GM21786 (cell line): ENCODE measurements at regions not wholly inside any gene's neighbourhood (a gene's known extent, or its start where the extent isn't known, plus 50 kb on each side); places are given as distances from the start of the nearest gene placed in this dataset.
"Not testable (repeated sequence)": the region's sequence is repeated elsewhere in the genome, so short reads cannot be mapped to it uniquely, and the experiment has no call there.

ENCODE experiments used
- ATAC-seq: cut with Tn5 transposase; IDR thresholded peaks from one replicate; pipeline ENCODE4 v1.9.1; 2021; ENCODE audit not compliant: unreplicated experiment

DNA sequence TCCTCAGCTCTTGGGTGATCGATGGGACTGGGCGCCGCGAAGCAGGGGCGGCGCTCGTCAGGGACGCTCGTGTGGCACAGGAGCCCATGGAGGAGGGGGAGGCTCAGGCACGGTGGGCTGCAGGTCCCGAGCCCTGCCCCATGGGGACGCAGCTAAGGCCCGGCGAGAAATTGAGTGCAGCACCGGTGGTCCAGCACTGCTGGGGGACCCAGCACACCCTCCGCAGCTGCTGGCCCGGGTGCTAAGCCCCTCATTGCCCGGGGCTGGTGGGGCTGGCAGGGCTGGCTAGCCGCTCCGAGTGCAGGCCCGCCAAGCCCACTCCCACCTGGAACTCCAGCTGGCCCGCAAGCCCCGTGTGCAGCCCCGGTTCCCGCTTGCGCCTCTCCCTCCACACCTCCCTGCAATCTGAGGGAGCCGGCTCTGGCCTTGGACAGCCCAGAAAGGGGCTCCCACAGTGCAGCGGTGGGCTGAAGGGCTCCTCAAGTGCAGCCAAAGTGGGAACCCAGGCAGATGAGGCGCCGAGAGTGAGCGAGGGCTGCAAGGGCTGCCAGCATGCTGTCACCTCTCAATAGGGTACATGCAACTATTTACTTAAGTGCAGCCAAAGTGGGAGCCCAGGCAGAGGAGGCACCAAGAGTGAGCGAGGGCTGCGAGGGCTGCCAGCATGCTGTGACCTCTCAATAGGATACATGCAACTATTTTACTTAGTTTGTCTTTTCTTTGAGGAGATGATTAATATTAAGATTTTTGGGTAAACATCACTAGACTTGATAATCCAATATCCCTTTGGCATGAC is 619.8 kb upstream of the IGFBP7 start:
- not testable (repeated sequence) for ATAC-seq

DNA sequence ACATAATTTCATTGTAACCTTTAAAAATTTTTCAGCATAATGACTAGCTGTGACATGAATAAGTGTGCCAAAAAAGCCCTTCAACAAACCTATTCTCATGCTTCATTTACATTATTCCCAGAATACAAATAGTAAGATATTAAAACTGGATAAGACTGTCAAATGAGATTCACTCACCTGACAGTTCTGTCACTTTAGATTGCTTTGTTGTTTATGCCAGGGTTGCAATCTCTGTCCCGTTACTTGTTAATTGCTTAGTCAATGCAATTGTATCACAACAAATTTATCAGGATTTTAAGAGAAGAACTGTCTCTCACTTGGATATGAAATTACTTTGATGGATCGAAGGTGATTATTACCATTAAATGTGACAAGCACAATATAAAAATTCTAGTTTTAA is 616.0 kb upstream of the IGFBP7 start:
- no peak for ATAC-seq

DNA sequence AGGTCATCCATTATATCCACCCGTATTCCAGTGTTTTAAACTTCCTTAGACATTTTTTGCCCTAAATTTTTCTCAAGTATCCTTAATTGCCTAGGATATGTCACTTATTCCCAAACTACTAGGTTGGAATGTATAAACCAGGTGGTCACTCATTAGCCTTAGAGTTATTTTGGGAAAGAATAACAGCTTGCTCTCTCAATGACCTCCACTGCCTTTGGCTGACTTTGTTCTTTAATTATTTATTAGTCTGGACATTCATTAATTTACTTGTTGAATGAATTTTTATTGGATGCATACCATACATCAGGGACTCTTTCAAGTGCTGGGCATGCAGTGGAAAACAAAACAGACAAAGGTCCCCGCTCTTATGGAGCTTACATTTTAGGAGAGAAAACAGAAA is 609.3 kb upstream of the IGFBP7 start:
- no peak for ATAC-seq

DNA sequence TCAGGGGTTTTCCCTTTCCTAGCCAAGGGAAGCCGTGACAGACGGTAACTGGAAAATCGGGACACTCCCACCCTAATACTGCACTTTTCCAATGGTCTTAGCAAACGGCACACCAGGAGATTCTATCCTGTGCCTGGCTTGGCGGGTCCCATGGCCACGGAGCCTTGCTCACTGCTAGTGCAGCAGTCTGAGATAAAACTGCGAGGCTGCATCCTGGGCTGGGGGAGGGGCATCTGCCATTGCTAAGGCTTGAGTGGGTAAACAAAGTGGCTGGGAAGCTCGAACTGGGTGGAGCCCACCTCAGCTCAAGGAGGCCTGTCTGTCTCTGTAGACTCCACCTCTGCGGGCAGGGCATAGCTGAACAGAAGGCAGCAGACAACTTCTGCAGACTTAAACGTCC is 604.1 kb upstream of the IGFBP7 start:
- ATAC-seq, result not testable (repeated sequence)

DNA sequence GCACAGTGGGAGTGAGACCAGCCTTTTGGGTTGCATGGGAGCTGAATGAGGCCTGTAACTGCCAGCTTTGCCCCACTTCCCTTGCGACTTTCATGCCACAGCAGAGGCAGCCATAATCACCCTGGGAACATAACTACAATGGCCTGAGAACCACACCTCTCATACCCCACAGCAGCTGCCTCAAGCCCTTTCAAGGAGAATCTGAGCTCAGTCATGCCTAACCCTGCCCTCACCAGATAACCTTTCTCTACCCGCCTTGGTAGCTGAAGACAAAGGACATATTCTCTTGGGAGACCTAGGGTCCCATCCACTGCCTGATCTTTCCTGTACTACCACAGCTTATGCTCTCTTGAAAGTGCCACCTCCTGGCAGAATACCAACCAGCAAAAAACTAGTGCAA is 599.9 kb upstream of the IGFBP7 start:
- peak; percentile 83 for ATAC-seq

DNA sequence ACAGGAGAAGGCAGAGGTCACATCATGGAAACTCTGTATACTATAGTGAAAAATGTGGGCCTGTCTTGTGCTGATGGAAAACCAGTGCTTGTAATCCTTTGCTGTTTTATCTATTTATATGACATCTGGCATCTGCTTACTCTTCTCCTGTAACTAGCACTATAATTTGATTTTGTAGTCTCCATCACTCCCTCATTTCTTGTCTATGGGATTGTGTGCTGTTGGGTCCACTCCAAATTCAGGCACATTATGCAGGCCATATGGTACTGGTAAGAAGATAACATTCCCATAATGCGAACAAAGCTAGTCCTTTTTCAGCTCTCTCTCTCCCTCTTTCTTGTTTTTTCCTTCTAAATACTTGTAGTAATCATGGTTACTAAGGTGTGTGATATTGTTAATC is 581.2 kb upstream of the IGFBP7 start:
- ATAC-seq, result no peak

DNA sequence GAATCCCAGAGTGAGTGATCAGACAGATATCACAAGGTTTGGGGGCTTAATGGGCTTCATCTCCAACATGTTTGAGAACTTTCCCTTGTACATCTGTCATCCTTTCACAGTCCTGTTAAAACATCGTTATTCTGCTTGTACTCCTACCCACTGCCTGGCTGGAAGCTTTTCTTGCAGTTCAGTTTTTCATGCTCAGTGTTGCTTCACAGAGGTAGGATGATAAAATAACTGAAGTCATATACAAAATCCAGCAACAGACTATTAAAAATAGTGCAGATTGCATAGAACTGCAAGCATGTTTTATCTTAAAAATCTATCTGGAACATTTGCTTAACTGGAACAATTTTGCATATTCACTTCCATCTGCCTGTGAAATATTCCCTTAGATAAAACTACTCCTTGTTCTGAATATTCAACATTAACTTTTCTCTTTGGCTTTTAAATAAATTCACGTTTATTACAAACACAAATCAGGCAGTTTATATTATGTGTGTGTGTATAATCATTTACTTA is 579.6 kb upstream of the IGFBP7 start:
- ATAC-seq, result no peak

DNA sequence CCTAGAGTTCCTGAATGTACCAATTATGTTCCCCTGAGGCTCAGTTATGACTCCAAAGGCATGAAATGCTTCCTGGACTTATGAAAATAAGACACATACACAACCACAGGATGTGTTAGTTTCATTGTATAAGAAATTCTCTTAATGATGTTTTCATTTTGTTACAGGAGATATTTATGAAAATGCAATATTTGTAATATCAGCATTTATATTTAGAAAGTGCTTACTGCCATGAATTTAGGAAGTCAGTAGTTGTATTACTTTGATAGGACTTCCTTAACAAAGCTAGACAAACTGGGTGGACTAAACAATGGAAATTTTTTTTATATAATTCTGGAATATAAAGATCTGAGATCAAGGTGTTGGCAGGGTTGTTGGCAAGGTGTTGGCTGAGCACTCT is 572.1 kb upstream of the IGFBP7 start:
- ATAC-seq, result no peak

DNA sequence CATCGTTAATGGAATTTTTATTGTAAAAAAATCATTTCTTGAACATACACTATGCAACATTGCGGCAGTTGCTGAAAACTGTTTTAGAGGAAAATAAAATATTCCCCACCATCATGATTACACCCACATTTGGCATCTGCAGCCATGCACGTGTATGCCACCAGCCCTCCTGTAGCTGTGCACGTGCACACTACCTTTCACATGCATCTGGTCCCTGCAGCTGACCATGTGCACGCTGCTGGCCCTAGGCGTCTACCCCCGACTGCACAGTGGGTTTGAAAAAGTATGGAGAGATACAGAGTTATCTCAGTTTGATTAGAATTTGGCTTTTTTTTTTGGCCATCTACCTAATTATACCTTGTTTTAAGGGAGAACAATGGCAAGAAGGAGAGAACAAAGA is 569.8 kb upstream of the IGFBP7 start:
- ATAC-seq, result no peak

DNA sequence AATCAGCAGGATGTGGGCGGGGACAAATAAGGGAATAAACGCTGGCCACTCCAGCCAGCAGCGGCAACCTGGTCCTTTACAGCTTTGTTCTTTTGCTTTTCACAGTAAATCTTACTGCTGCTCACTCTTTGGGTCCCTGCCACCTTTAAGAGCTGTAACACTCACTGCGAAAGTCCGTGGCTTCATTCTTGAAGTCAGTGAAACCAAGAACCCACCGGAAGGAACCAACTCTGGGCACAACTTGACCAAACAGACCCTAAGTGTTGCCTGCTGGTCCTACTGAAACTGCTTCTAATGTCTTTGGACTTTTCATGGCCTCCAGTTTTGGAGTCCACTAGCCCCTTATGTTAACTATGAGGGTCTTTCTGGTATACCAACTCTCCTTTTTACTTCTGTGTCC is 566.2 kb upstream of the IGFBP7 start:
- ATAC-seq, result no peak

DNA sequence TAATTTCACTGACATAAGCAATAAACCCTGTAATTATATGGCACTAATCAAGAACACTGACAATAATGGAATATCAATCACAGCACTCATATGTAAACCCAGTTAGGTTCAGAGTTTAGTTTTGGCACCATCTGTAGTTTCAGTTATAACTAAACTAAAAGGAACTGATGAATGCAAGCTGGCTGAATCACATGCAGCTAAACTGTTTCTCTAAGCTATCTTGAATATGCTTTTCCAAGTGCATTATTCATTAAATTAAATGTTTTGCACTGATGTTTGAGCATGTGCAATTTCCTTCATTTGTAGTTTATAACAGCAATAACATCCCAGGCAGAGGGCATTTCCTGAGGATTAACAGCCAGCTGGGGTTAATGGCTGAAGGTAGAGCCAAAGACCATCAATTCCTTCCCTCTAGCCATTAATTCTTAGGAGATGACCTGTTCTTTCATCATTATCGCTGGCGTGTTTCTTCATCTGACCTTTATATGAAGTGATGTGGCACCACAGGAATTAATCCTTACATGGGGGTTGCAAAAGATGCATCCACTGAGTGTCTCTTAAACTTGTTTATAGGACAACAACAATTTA is 562.8 kb upstream of the IGFBP7 start:
- no peak for ATAC-seq

DNA sequence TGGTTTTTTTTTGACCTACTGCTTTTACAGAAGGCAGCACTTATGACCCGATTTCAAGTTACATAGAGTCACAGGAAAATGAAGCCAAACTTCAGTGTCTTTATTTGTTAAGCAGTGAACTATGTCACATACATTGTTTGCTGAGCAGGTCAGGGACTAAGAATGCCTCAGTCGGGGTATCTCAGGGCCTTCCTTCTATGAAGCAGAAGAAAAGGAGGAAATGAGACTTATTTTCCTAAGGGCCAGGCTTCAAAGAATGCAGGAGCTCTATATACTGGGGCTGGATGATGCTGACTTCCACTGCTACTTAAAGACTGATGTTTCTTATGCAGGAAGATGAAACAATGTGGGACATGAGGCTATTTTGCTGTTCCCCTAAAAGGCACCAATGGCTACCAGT is 558.4 kb upstream of the IGFBP7 start:
- ATAC-seq, result no peak

DNA sequence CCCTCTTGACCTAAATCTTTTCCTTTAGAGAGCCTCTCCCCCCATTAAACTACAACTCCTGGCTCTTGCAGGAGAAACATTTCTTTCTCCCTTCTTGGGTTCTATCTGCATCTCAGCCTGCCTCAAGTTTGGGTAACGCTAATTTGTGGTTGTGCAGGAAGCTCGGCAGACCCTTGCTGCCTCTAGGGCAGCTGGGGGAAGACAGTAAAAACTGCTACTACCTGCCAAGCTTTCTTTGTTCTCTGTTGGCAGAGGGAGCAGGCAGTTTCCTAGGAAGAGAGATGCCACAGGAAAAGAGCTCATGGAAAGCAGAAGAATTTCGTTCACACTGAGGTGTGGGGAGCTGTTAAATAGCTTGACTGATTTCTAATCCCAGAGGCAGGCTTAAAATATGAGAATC is 555.6 kb upstream of the IGFBP7 start:
- ATAC-seq, result no peak

DNA sequence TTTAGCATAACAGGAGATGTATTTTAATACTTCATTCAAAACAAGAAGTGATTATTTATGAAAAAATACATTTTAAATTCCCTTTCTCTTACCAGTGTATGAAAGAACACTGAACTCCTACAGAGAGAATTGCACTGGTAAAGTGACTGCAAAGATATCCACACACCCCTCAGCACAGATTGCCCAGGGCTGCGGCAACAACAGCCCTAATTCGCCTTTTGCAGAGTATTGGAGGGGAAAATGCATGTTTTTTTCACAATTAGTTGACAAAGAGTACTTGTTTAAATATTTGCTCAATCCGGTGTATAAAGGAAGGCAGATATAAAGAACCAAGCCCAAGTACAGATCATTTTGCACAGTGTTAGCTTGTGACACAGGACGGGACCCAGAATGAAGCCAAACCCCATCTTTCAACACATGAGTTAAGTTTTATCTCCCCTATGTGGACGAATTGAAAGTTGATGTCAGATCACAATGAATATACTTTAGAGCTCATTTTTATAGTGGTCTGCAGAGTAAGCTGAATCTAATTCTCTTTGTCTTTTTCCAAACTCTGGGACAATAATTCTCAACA is 551.4 kb upstream of the IGFBP7 start:
- ATAC-seq, result no peak

DNA sequence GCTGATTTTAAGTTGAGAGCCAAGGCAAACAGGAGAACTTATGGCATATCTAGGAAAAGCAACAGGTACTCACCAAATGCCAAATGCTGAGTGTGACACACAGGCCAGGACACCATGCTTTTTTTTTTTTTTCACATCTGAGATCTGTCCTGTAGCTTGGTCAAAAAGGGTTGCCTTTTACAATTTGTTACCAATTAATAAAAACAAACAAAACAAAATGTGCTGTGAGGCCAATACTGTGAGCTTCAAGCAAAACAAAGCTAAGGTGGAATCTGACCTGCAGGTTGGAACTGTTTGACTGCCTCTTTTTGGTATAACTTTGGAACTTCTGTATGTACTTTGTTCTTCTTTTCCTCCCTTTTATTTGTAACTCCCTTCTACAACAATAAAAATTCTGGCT is 548.5 kb upstream of the IGFBP7 start:
- ATAC-seq, result no peak

DNA sequence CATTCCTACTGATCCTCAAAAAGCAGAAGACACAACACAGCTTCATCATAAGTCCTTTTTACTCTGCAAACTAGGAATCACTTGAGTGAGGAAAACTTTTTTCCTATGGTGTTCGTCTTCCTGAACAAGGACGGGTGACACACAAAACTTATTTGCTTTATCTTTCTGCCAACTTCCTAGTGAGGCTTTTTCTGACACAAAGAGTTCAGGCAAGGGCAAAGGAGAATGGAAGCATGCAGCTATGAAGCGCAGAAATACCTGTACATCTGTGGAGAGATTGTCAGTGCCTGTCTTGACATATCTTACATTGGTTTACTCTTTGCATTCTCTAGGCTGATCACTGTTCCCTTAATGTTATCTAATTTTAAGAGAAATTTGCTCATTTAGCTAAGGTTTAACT is 548.0 kb upstream of the IGFBP7 start:
- no peak for ATAC-seq

DNA sequence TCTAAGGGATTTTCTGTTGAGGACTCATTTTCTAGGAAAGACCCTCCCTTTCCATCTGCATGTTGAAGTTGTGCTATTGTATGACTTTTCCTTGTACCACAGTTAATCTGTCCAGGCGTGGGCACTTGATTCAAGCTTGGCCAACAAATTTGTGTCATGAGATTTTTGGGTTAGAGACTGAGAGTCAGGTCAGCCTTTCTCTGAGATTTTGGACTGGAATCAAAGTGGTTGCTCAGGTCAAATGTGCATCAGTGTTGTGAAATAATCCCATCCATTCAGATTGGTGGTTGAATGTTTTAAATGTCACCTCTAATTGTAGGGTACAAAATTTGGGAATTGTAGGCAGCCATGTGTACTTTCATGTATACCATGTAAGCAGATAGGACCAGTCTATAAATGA is 545.2 kb upstream of the IGFBP7 start:
- no peak for ATAC-seq

DNA sequence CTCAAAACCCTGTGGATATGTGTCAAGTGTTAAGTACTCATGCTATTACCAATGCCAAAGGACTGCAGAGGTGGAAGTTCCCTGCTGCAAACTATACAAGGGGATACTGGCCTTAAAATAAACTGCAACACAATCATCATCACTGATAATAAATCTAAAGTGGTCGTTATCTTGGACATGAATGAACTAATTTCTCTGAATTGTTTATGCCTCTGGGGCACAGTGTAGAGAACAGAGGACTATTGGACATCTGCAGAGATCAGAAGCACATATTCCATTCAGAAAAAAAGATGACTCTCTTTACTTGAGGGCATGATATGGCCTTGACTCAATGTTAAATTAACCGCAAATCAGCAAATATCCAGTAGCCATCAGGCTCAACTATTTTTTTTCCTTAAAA is 542.6 kb upstream of the IGFBP7 start:
- ATAC-seq, result no peak

DNA sequence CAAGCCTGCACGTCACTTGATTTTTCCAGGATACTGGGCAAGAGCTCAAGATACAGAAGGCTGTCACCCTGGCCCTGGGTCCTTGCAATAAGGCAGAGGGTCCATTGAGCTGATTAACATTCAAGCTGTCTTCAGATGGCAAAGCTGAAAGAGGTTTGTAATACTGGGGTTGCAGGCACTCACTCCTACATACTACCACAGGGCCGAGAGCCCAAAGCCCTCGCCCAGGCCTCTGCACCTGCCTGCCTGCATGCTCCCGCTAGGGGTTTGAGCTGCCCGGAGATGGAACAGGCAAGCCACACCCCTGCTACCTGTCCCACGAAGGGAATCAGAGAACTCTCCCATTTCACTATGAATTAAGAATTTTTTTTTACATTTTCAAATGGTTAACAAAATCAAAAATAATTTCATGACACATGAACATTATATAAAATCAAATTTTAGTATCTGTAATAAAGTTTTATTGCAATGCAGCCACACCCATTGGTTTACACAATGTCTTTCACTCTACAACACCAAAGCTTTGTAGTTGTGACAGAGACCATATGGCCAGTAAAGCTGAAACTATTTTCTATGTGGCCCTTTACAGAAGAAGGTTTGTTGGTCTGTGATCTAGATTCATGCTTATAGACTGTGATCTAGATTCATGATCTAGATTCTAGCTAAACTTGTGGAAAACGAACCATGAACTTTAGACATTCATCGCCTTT is 530.4 kb upstream of the IGFBP7 start:
- no peak for ATAC-seq

DNA sequence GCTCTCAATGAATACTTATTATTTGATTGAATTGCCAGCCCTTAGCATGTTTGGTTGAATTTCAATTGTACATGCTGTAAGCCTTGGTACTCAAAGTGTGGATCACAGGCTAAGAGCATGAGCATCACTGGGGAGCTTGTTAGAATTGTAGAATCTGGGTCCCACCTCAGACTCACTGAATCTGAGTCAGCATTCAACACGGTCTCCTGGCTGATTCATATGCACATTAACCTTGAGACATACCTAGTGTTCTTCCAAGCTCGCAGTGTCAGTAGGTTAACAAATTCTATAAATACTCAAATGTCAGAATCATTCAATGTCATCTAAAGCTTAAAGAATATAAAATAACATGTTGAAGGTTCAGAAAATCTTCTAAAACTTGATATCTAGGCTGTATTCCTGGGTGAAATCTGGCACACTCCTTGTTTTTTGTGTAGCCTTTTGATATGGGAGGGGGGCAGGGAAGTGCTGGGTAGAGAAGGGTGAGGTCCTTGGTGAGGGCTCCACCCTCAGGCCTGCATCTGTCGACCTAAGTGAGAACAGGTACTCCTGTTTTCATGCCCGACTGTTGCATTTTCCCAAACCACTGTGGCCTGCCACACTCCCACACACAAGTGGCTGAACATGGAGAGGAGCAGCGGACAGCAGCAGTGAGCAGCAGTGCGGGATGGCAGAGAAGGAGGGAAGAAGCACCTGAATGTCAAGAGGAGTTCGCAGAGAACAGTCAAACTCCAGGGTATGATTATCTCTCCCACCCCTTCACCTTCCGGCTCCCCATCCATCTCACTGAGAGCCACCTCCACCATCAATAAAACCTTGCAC is 529.6 kb upstream of the IGFBP7 start:
- no peak for ATAC-seq

DNA sequence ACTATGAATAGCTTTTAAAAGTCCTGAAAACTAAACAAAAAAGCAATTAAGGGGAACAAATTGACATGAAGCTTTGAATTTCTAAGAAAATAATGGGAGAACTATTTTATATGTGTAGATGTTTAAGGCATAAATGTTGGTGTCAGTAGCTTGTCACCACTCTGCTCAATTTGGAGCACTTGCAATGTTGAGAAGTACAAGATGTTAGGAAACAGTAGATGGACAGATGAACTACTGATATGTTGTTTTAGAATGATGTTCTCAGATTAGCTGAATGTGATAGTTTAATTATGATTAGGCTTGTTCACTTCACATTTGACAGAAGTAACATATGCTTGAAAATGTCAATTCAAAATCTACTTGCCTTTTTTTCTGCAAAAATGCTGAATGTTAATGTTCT is 525.7 kb upstream of the IGFBP7 start:
- ATAC-seq, result no peak
